ENCODE measurements at regions not wholly inside any gene's neighbourhood (a gene's known extent, or its start where the extent isn't known, plus 50 kb on each side); places are given as distances from the start of the nearest gene placed in this dataset.

DNA sequence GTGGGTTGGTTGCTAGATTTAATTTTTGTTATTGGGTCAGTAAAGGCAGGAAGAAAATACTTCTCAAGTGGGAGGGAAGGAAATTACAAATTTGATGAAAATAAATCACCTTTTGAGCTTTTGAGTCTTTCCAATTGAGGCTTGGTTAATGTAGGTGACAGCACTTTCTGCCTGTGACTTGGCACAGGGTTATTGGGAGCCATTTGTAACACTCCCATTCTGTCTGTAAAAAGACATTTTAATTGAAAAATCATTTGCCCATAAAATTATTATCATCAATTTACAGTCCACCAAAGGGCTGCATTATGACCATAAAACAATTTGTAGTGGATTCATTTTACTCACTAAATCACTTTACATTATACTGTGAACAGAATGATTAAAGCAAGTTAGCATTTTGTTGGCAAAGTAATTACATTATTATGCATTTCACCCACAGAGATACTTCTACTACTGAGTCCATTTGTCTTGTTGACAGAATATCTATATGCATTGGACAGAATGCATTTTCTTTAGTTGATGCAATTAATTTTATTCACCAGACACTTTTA lies 974.6 kb downstream of the UQCRFS1 start:
- TF ChIP-seq REST (IDR thresholded peaks at IDR 0.05) (no peak), CHD4 (IDR thresholded peaks at IDR 0.05; ENCODE audit: borderline replicate concordance) (no peak), POLR2A (IDR thresholded peaks at IDR 0.05; ENCODE audit: low read length) (no peak), USF2 (IDR thresholded peaks at IDR 0.05) (no peak)
- TF ChIP-seq, protein P1, sequence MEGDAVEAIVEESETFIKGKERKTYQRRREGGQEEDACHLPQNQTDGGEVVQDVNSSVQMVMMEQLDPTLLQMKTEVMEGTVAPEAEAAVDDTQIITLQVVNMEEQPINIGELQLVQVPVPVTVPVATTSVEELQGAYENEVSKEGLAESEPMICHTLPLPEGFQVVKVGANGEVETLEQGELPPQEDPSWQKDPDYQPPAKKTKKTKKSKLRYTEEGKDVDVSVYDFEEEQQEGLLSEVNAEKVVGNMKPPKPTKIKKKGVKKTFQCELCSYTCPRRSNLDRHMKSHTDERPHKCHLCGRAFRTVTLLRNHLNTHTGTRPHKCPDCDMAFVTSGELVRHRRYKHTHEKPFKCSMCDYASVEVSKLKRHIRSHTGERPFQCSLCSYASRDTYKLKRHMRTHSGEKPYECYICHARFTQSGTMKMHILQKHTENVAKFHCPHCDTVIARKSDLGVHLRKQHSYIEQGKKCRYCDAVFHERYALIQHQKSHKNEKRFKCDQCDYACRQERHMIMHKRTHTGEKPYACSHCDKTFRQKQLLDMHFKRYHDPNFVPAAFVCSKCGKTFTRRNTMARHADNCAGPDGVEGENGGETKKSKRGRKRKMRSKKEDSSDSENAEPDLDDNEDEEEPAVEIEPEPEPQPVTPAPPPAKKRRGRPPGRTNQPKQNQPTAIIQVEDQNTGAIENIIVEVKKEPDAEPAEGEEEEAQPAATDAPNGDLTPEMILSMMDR (IDR thresholded peaks at IDR 0.05) = no peak

All from A549 (cell line).